ENCODE measurements at regions not wholly inside any gene's neighbourhood (a gene's known extent, or its start where the extent isn't known, plus 50 kb on each side); places are given as distances from the start of the nearest gene placed in this dataset.

DNA sequence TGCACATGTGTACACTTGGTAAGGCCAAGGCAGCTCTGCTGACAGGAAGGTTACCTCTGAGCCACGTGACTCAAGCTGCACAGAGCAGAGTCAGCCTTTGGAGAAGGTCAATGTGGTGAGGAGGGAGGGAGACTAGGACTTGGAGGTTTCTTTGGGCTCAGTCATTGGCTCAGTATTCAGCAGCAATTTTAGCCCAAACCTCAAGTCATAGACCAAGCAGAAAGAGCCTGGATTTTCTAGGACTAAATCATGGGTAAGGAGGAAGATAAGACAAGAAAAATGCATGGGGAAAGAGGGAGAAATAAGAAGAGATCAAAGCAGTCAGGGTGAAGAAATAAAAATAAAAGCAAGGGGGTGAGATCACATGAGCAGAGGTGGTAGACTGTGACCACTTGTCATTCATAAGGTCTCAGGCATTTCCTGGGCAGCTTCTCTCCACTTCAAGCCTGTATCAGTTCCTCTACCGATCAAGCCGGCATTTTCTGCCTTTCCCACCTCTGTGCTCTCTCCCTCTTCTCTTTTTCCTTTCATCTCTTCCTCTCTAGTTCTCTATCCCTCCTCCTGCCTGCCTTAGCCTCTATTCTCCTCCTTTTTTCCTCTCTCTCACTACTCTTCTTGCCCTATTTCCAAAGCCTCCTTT is 51.7 kb upstream of the DUSP10 start:
- no peak overlapping the region for H3K4me2 ChIP-seq
- CTCF ChIA-PET = no interaction called here
- POLR2A ChIA-PET (ENCODE audit: unreplicated experiment) = no interaction called here

GRCh38 chr1:221791846-221792245 is 50.0 kb upstream of the DUSP10 start:
- no peaks in the 10 kb centered on the region for H3K79me2 ChIP-seq (ENCODE audit: low read depth)
- no peak overlapping the region for H3K4me2 ChIP-seq
- TF ChIP-seq CTCF (conservative IDR thresholded peaks at IDR 0.05) = no peak
- TF ChIP-seq EZH2 (IDR thresholded peaks at IDR 0.05; ENCODE audit: low read depth) = no peak
- ChIA-PET POLR2A (ENCODE audit: unreplicated experiment) (no interaction called here), CTCF (no interaction called here)
- H4K20me1 ChIP-seq (ENCODE audit: insufficient read depth) = no peaks in the 10 kb centered on the region
- no TSS peak for BruUV-seq (replicated peaks)
- H3K4me3 ChIP-seq = no peak overlapping the region
- no peaks in the 10 kb centered on the region for H3K9me2 ChIP-seq (ENCODE audit: insufficient read depth)
- no peak overlapping the region for H3K27ac ChIP-seq
- no peaks in the 10 kb centered on the region for H3K9me3 ChIP-seq (ENCODE audit: insufficient read depth, low read depth)
- no peaks in the 10 kb centered on the region for H3K27me3 ChIP-seq (ENCODE audit: insufficient read depth, low read depth)
- H3F3A ChIP-seq (ENCODE audit: insufficient read depth, low read depth) = no peaks in the 10 kb centered on the region
- no peaks in the 10 kb centered on the region for H3K36me3 ChIP-seq (ENCODE audit: low read depth)
- DNase-seq = no peak
- no peaks in the 10 kb centered on the region for H3K4me1 ChIP-seq (replicated peaks; ENCODE audit: insufficient read depth)
- intact Hi-C loops (cut with micrococcal nuclease; ENCODE audit: unreplicated experiment) = no loop called here
- no peak overlapping the region for H2AFZ ChIP-seq

More for the DNA sequence above, 51.7 kb upstream of the DUSP10 start:
- H3K9me3 ChIP-seq (ENCODE audit: insufficient read depth, low read depth) = no peaks in the 10 kb centered on the region
- no peaks in the 10 kb centered on the region for H4K20me1 ChIP-seq (ENCODE audit: insufficient read depth)
- no peaks in the 10 kb centered on the region for H3K36me3 ChIP-seq (ENCODE audit: low read depth)
- H3K4me1 ChIP-seq (replicated peaks; ENCODE audit: insufficient read depth) = no peaks in the 10 kb centered on the region
- no peaks in the 10 kb centered on the region for H3K79me2 ChIP-seq (ENCODE audit: low read depth)
- H3F3A ChIP-seq (ENCODE audit: insufficient read depth, low read depth) = no peaks in the 10 kb centered on the region
- no peak overlapping the region for H3K27ac ChIP-seq
- H3K27me3 ChIP-seq (ENCODE audit: insufficient read depth, low read depth) = no peaks in the 10 kb centered on the region
- no TSS peak for BruUV-seq (replicated peaks)
- TF ChIP-seq CTCF (conservative IDR thresholded peaks at IDR 0.05) (no peak), EZH2 (IDR thresholded peaks at IDR 0.05; ENCODE audit: low read depth) (no peak)
- no peak overlapping the region for H3K4me3 ChIP-seq
- H3K9me2 ChIP-seq (ENCODE audit: insufficient read depth) = no peaks in the 10 kb centered on the region
- intact Hi-C loops (cut with micrococcal nuclease; ENCODE audit: unreplicated experiment) = no loop called here
- H2AFZ ChIP-seq = no peak overlapping the region
- DNase-seq = no peak

Measured in PC-9 (cell line).